ENCODE measurements at regions not wholly inside any gene's neighbourhood (a gene's known extent, or its start where the extent isn't known, plus 50 kb on each side); places are given as distances from the start of the nearest gene placed in this dataset.

GRCh38 chr18:61756244-61756643 is 136.6 kb downstream of the RNF152 start:
- DNase-seq (ENCODE audit: low spot score), result no peak

DNA sequence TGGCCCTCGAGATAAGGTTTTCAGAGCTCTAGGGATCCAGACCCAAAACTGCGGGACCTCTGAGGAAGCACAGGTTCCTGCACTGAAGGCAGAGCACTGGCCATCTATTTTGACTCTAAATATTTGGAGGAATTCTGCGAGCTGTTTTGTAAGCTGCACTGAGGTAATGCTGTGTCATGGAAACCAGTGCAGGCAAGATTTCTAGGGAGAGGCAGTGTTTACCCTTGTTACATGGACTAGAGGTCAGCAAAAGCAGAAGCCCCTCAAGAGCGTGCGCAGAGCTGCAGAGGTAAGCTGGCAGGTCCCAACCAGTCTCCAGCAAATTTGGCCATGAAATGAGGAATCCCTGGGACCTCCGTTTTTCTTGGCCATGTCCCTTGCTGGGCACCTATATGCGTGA is 137.3 kb downstream of the RNF152 start:
- DNase-seq (ENCODE audit: low spot score), result no peak

DNA sequence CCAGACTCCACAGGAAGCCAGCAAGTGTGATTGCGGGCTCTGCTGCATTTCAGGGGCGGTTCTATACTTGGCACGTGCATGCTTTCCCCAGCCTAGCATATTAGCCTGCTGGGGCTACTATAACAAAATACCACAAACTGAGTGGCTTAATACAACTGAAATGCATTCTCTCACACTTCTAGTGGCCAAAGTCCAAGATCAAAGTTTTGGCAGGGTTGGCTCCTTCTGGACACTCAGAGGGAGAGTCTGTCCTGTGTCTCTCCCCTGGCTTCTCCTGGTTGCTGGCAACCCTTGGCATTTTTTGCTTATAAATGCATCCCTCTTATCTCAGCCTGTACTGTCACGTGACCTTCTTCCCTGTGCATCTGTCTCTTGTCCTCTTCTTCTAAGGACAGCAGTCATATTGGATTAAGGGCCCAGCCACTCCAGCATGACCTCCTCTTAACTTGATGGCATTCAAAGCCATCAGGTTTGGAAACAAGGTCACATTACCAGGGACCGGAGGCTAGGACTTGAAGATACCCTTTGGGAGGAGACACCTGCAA is 138.7 kb downstream of the RNF152 start:
- DNase-seq (ENCODE audit: low spot score), result no peak

DNA sequence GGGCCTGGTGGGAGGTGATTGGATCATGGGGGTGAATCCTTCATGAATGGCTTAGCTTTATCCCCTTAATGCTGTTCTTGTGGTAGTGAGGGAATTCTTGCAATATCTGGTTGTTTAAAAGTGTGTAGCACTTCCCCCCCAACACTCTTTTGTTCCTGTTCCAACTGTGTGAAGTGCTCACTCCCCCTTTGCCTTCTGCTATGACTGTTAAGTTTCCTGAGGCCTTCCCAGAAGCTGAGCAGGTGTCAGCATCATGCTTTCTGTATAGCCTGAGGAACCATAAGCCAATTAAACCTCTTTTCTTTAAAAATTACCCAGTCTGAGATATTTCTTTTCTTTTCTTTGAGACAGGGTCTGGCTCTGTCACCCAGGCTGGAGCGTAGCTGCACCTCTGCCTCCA is 139.4 kb downstream of the RNF152 start:
- no peak for DNase-seq (ENCODE audit: low spot score)

DNA sequence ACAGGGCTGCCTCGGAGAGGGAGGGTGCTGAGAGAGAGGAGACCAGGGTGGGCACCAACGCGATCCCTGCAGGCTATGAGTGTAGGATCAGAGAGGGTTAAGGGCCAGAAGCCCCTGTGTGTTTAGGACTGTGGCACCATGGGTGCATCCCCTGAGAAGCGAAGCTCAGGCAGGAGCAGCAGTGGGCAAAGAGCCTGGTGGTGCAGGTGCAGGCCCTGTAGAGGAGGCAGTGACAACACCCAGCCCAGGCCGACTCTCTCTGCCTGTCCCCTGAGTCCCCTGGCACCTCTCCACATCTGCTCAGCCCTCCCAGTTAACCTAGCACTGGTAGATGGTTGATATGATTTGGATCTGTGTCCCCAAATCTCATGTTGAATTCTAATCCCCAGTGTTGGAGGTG is 139.8 kb downstream of the RNF152 start:
- DNase-seq (ENCODE audit: low spot score), result no peak

DNA sequence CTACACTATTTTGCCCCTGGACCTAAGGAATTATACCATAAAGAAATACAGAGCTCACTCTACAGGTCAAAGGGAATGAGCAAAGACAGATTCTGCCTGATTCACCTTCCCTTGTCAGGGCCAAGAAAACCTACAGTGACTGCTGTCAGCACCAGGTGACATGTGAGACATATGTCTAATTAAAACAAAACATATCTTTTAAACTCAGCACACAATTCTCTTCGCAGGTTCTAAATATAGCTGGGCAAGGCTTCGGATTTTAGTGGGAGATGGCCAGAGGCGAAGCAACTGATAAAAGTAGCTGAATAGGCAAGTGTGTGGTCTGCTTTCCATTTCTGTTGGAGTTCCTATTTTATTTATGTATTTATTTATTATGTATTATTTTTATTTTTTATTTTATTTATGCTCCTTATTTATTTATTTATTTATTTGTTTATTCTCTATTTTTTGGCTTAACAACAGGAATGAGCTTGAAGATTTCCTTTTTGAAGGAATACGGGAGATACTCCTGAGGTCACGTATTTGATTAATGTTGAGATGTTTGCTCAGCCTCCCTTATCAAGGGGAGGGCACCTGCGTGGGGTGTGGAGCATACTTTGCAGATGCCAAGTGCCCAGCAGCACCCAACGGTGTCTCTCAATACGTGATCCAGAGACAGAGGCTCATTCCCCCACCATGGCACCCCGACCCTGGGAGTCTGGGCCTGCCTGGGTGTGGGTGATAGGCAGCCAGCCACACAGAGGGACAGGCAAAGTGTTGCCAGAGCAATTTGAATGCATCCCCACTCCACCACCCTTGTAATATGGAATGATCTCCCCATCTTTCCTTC is 141.8 kb downstream of the RNF152 start:
- no peak for DNase-seq (ENCODE audit: low spot score)

DNA sequence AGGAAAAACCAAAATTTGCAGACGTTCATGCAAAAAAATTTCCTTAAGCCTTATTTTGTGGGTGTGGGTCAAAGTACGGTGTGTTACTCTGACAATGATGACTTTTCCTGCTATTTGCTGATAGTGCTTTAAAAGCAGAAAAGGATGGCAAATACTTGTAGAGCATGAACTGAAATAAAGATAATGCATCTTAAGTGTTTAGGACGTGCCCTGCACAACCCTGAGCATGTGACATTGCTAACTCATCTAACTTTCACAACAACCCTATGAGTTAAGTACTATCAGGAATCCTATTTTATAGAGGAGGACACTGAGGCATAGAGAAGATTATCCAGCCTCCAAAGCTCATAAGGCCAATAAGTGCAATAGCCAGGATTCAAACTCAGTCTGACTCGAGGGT is 143.3 kb downstream of the RNF152 start:
- no peak for DNase-seq (ENCODE audit: low spot score)

GRCh38 chr18:61749031-61749430 is 143.8 kb downstream of the RNF152 start:
- DNase-seq (ENCODE audit: low spot score), result no peak

DNA sequence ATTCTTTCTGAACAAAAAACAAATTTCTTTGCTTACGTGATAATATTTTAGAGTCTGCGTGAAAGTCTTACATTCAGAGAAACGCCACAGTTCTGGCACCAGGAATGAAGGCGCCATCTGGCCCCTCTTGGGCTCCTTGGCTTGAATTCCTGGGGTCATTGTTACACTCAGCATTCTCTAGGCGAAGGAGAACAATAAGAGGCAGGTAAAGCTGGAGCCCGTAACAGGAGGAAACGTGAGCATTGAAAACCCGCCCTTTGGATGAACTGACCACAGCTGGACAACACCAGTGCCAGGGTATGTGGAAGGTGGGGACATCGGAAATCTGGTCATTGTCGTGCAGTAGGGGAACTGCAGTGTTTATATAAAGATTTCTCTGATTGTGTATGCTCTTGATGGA is 144.8 kb downstream of the RNF152 start:
- no peak for DNase-seq (ENCODE audit: low spot score)

GRCh38 chr18:61743775-61744531 is 148.9 kb downstream of the RNF152 start:
- DNase-seq (ENCODE audit: low spot score), result no peak

GRCh38 chr18:61742565-61743429 is 150.0 kb downstream of the RNF152 start:
- DNase-seq (ENCODE audit: low spot score), result no peak

DNA sequence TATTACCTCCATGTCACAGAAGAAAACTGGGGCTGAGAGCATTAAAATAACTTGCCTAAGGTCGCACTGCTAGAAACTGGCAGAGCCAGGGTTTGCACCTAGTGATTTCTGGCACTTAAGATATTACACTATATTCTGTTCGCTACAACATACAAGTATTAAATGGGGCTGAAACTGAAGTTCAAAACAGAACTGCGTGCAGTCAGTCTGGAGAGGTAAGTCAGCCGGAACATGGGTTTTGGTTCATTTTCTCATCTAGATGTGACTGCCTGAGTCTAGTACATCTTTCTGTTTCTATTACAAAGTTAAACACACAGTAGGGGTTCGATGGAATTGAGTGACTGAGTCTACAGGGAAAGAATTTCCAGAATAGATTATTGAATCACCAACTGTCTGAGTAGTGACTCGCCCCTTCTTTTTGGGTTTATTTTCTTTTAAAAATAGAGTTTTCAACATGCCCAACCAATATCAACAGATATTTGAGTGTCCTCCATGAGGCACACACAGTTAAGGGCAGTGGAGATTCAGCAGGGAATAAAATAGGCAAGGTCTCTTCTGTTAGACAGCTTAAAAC is 150.8 kb downstream of the RNF152 start:
- DNase-seq (ENCODE audit: low spot score), result no peak

DNA sequence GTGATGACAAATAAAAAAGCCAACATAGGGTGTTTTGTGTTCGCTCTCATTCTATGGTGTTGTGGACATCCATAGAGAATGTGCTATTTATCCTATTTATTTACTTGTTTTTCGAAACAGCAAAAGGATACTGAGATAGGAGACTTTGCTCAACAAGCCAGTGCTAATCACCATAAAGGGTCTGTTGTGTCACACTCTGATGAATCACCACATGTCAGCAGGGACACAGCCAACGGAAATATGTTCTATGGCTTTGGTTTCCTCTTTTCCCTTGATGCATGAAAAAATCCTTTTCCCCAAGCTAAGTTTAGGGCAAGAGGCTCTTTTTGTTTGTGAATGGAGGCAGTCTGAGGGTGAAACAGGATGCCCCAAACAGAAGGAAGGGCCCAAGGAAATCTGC is 154.3 kb downstream of the RNF152 start:
- DNase-seq (ENCODE audit: low spot score), result peak; percentile 67

DNA sequence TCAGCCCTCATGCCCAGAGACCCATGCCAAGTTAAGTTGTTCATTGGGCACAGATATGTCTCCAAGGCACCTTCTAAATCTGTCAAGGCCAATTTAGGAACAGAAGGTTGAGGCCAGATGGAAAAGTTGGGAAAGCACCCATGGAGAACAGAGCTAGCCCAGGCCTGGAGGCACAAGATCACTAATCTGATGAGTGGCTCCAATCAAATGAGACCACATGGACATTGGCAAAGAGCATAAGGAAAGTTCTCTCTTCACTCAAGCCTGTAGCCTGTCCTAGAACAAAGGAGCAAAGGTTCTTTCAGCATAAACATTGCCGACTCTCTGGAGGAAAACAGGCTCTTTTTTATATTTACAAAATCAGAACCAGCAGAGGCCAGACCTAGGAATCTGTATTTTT is 154.8 kb downstream of the RNF152 start:
- DNase-seq (ENCODE audit: low spot score), result peak; percentile 43

DNA sequence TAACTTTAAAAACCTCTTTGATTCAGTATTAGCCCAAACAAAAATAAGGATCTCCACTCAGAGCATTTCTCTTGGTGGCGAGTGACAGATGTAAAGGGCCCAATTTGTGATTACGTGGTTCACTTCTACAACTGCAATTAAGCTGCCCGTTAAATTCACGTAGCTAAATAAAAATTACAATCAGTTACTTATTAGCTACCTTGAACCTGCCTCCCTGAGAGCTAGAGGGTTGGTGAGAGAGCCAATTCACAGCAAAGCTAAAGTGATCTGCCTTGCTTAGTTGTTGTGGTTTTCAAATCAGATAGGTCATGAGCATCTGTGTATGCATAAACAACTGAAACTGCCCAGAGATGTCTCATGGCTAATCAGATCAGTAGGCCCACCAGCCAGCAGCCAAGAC is 156.7 kb downstream of the RNF152 start:
- DNase-seq (ENCODE audit: low spot score), result no peak

GRCh38 chr18:61735564-61736102 is 157.2 kb downstream of the RNF152 start:
- no peak for DNase-seq (ENCODE audit: low spot score)

GRCh38 chr18:61734396-61734795 is 158.4 kb downstream of the RNF152 start:
- DNase-seq (ENCODE audit: low spot score), result no peak

DNA sequence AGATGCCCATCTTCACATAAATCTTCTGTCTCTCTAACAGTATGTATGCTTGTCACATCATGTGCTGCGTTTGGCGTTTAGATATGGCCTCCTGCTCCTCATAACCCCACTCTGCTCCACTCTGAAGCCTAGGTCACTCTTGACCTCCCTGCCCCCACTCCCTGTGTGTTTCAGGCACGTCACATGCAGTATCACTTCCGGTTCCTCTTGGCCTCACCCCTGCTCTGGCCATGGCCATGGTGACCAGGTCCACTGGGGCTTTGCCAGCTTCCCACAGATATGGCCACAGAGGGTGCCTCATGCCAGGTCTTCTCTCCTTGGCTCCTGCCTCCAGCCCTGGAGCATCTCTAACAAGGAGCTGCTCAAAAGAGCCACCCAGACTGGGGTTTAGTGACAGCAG is 160.0 kb downstream of the RNF152 start:
- DNase-seq (ENCODE audit: low spot score), result no peak

GRCh38 chr18:61731693-61732376 is 161.0 kb downstream of the RNF152 start:
- DNase-seq (ENCODE audit: low spot score), result no peak

GRCh38 chr18:61731178-61731577 is 161.6 kb downstream of the RNF152 start:
- no peak for DNase-seq (ENCODE audit: low spot score)

DNA sequence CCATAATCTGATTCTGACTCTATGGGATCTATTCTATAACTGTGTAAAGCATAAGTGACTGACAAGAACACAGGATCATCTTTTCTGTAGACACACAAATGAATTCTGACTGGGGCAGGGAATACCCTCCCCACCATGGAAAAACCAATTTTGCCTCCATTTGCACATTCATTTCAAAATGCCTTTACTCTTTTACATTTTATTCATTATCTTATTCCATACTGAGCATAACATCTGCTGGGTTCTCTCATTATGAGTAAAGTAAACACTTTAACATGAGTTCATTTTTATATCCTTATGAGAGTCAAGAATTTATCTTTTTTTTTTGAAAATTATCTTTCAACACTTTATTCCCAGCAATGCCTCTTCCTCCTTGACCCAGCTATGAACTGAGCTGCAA is 163.5 kb downstream of the RNF152 start:
- no peak for DNase-seq (ENCODE audit: low spot score)
